CD14-positive monocyte (primary cell): ENCODE measurements at regions not wholly inside any gene's neighbourhood (a gene's known extent, or its start where the extent isn't known, plus 50 kb on each side); places are given as distances from the start of the nearest gene placed in this dataset.
A peak's percentile ranks its signal among the peaks of the same experiment; 100 is the strongest.

Experiments used
- DNase-seq, 3 donors: peaks; one replicate each; pipeline ENCODE4 v3.0.0-alpha.2; 2011 to 2022
- H2AFZ ChIP-seq: 2 replicates; pipeline ENCODE4 v1.6.0; 2012; ENCODE audit warnings: mild to moderate bottlenecking, low read depth, low read length, inconsistent platforms; ENCODE audit not compliant: insufficient read depth, poor library complexity, severe bottlenecking
- H3K27ac ChIP-seq, 2 donors: 1 replicate in 1 of 2; 2 replicates in 1 of 2; pipeline ENCODE4 v1.5.1; 2012 to 2013; ENCODE audit warnings: low read length in 2 of 2, control low read depth in 1 of 2, inconsistent platforms in 1 of 2, low read depth in 1 of 2, mild to moderate bottlenecking in 1 of 2
- H3K27me3 ChIP-seq, 2 donors: one replicate each; pipeline versions ENCODE4 v1.6.0 to v1.6.1; 2011 to 2013; ENCODE audit warnings: low read length in 2 of 2; ENCODE audit not compliant: control insufficient read depth in 2 of 2, insufficient read depth in 2 of 2
- H3K36me3 ChIP-seq, 2 donors: replicated peaks in 1 of 2; 1 replicate in 1 of 2; 2 replicates in 1 of 2; pipeline versions ENCODE4 v1.5.1 to v1.6.1; 2012 to 2013; ENCODE audit warnings: low read length in 2 of 2, control low read depth in 1 of 2, inconsistent platforms in 1 of 2, mild to moderate bottlenecking in 1 of 2; ENCODE audit not compliant: insufficient read depth in 2 of 2, control insufficient read depth in 1 of 2
- H3K4me1 ChIP-seq, 2 donors: 1 replicate in 1 of 2; 2 replicates in 1 of 2; pipeline versions ENCODE4 v1.5.1 to v1.6.1; 2012 to 2013; ENCODE audit warnings: low read length in 2 of 2, control low read depth in 1 of 2, inconsistent platforms in 1 of 2, mild to moderate bottlenecking in 1 of 2, moderate library complexity in 1 of 2; ENCODE audit not compliant: insufficient read depth in 2 of 2, control insufficient read depth in 1 of 2
- H3K4me2 ChIP-seq: replicated peaks from 2 replicates; pipeline ENCODE3; 2012; ENCODE audit warnings: low read length, moderate library complexity, mild to moderate bottlenecking; ENCODE audit not compliant: poor library complexity, severe bottlenecking; ENCODE audit errors: extremely low read depth
- H3K4me3 ChIP-seq, 3 experiments: fragments of 200-600 bp in 1 of 3; sonication (generic) in 1 of 3; replicated peaks in 1 of 3; 1 replicate in 2 of 3; 2 replicates in 1 of 3; pipeline ENCODE4 v1.5.1; 2011 to 2013; ENCODE audit warnings: low read length in 3 of 3, mild to moderate bottlenecking in 3 of 3, control low read depth in 2 of 3, low read depth in 2 of 3, inconsistent platforms in 1 of 3, moderate library complexity in 1 of 3
- H3K79me2 ChIP-seq: 2 replicates; pipeline ENCODE4 v1.6.0; 2012; ENCODE audit warnings: mild to moderate bottlenecking, control low read depth, inconsistent platforms, low read length, moderate library complexity; ENCODE audit not compliant: insufficient read depth
- H3K9ac ChIP-seq: 2 replicates; pipeline ENCODE4 v1.6.0; 2017; ENCODE audit warnings: low read length, mild to moderate bottlenecking; ENCODE audit not compliant: insufficient read depth, poor library complexity, severe bottlenecking
- H3K9me3 ChIP-seq, 2 donors: replicated peaks in 1 of 2; 1 replicate in 1 of 2; 2 replicates in 1 of 2; pipeline versions ENCODE4 v1.5.1 to v1.6.1; 2012 to 2013; ENCODE audit warnings: low read length in 2 of 2, control low read depth in 1 of 2; ENCODE audit not compliant: control insufficient read depth in 1 of 2, insufficient read depth in 1 of 2
- H4K20me1 ChIP-seq: 2 replicates; pipeline ENCODE4 v1.6.0; 2012; ENCODE audit warnings: mild to moderate bottlenecking, low read length, control low read depth, moderate library complexity; ENCODE audit not compliant: insufficient read depth
- H3K27ac Mint-ChIP-seq, 7 donors: one replicate each; pipeline ENCODE4 v1.8.0; 2020; ENCODE audit warnings: mild to moderate bottlenecking in 7 of 7, mixed read lengths in 7 of 7, moderate library complexity in 6 of 7, inconsistent platforms in 2 of 7
- H3K27me3 Mint-ChIP-seq, 3 donors: one replicate each; pipeline ENCODE4 v1.8.0; 2021 to 2022; ENCODE audit warnings: low read depth in 3 of 3, mild to moderate bottlenecking in 3 of 3, mixed read lengths in 3 of 3, moderate library complexity in 3 of 3, inconsistent platforms in 1 of 3
- H3K36me3 Mint-ChIP-seq, 2 donors: one replicate each; pipeline ENCODE4 v1.8.0; 2020; ENCODE audit warnings: mixed read lengths in 2 of 2, inconsistent platforms in 1 of 2, mild to moderate bottlenecking in 1 of 2
- H3K4me1 Mint-ChIP-seq: one replicate; pipeline ENCODE4 v1.8.0; 2020; ENCODE audit warnings: mild to moderate bottlenecking, mixed read lengths
- H3K4me3 Mint-ChIP-seq, 2 donors: one replicate each; pipeline ENCODE4 v1.8.0; 2020; ENCODE audit warnings: mild to moderate bottlenecking in 2 of 2, mixed read lengths in 2 of 2, moderate library complexity in 1 of 2
- H3K9me3 Mint-ChIP-seq, 7 donors: one replicate each; pipeline ENCODE4 v1.8.0; 2020 to 2022; ENCODE audit warnings: mixed read lengths in 7 of 7, mild to moderate bottlenecking in 6 of 7, moderate library complexity in 6 of 7, inconsistent platforms in 2 of 7
- WGBS: methylation state at CpG from one replicate; pipeline ENCODE4 v1.1.5; 2013; ENCODE audit warnings: missing lambda C conversion rate; ENCODE audit not compliant: insufficient coverage; 5-methylcytosine and 5-hydroxymethylcytosine counted together
- intact Hi-C, 2 donors: fragments of 100-400 bp; cut with micrococcal nuclease; formaldehyde crosslinking; loops; one replicate each; pipeline versions ENCODE4 v1.15.0 to v1.15.1; 2023
- TF ChIP-seq, protein P1 (sequence below): fragments of 200-600 bp; IDR thresholded peaks from one replicate; pipeline ENCODE4 v1.8.0; 2022; ENCODE audit warnings: antibody characterized with exemption, mild to moderate bottlenecking

DNA sequence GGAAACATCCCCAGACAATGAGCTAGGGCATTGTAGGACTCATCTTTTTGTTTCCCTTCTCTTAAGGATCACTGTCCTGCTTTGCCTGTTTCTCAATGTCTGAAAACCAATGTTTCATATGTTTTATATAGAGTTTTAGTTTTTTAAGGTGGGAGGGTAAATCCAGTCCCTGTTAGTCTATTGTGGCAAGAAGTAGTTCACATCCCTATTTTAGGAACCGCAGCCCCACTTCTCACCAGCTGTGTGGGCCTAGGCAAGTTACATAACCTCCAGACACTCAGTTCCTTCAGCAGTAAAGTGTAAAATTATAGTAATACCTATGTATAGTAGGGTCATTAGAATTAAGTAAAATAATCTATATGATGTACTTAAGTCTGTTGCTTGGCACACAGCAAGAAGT lies 105.8 kb upstream of the WLS start:
- peaks cover 0 to 3% (median 0%) of the 10 kb centered on the region in 7 donors for H3K9me3 Mint-ChIP-seq
- no CpG with 5 or more reads among the region's 1 CpG for WGBS

DNA sequence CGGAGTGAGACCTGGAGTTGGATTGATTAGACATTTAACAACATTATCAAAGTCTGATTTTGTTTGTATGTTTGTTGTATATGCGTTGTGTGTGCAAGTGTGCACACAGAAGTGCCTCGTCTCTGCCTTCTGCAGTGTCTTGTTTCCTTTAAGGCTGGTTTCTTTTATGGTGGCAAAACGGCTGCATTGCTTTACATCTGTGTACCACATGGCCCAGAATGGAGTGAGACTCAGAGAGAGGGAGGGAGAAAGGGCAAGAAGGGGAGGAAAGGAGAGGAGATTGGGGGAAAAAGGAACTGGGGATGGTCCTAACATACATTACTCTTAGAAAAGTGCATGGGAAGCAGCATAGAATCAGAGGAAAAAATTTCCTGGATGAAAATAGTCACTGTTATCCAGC lies 99.7 kb upstream of the WLS start:
- Histone ChIP-seq H3K9ac (no peak overlapping the region), H3K4me2 (no peak overlapping the region), H3K79me2 (no peaks in the 10 kb centered on the region), H3K27ac (no peak overlapping the region), H3K9me3 (no peaks in the 10 kb centered on the region), H2AFZ (no peak overlapping the region), H3K4me3 (no peak overlapping the region), H3K4me1 (peaks cover 5 to 7% of the 10 kb centered on the region in 2 donors), H3K27me3 (no peaks in the 10 kb centered on the region), H4K20me1 (no peaks in the 10 kb centered on the region), H3K36me3 (no peaks in the 10 kb centered on the region)
- H3K27me3 Mint-ChIP-seq, result peaks cover 0 to 4% (median under 1%) of the 10 kb centered on the region in 3 donors
- peaks cover 0 to under 1% (median 0%) of the 10 kb centered on the region in 7 donors for H3K9me3 Mint-ChIP-seq
- TF ChIP-seq, protein P1, sequence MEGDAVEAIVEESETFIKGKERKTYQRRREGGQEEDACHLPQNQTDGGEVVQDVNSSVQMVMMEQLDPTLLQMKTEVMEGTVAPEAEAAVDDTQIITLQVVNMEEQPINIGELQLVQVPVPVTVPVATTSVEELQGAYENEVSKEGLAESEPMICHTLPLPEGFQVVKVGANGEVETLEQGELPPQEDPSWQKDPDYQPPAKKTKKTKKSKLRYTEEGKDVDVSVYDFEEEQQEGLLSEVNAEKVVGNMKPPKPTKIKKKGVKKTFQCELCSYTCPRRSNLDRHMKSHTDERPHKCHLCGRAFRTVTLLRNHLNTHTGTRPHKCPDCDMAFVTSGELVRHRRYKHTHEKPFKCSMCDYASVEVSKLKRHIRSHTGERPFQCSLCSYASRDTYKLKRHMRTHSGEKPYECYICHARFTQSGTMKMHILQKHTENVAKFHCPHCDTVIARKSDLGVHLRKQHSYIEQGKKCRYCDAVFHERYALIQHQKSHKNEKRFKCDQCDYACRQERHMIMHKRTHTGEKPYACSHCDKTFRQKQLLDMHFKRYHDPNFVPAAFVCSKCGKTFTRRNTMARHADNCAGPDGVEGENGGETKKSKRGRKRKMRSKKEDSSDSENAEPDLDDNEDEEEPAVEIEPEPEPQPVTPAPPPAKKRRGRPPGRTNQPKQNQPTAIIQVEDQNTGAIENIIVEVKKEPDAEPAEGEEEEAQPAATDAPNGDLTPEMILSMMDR, result no peak
- intact Hi-C loops, result no loop called here
- H3K4me3 Mint-ChIP-seq, result no peak overlapping the region
- no peaks in the 10 kb centered on the region for H3K36me3 Mint-ChIP-seq
- no peak overlapping the region for H3K27ac Mint-ChIP-seq
- WGBS, result 94% methylated on average over 2 of the region's 4 CpGs
- peaks cover 9% of the 10 kb centered on the region for H3K4me1 Mint-ChIP-seq
- DNase-seq, result no peak

More for the DNA sequence above, 105.8 kb upstream of the WLS start:
- Histone ChIP-seq H3K4me2 (peak overlapping the region; percentile 12), H3K27me3 (no peaks in the 10 kb centered on the region), H2AFZ (no peak overlapping the region), H3K9me3 (no peaks in the 10 kb centered on the region), H3K36me3 (no peaks in the 10 kb centered on the region), H3K4me3 (no peak overlapping the region), H4K20me1 (no peaks in the 10 kb centered on the region), H3K79me2 (no peaks in the 10 kb centered on the region), H3K9ac (no peak overlapping the region), H3K4me1 (peaks cover 48 to 53% of the 10 kb centered on the region in 2 donors), H3K27ac (peak overlapping the region; percentile 48 to 62)
- TF ChIP-seq, protein P1, result no peak
- intact Hi-C loops, result no loop called here
- H3K4me3 Mint-ChIP-seq, result no peak overlapping the region
- H3K27me3 Mint-ChIP-seq, result peaks cover 0 to 4% (median 3%) of the 10 kb centered on the region in 3 donors
- peak; percentile 29 to 52 (median 51) for DNase-seq
- H3K27ac Mint-ChIP-seq, result peak overlapping the region in 6 of 7 donors; percentile 32 to 89 (median 83)
- H3K4me1 Mint-ChIP-seq, result peaks cover 56% of the 10 kb centered on the region
- no peaks in the 10 kb centered on the region for H3K36me3 Mint-ChIP-seq
